ENCODE measurements at regions not wholly inside any gene's neighbourhood (a gene's known extent, or its start where the extent isn't known, plus 50 kb on each side); places are given as distances from the start of the nearest gene placed in this dataset.
A peak's percentile ranks its signal among the peaks of the same experiment; 100 is the strongest.

DNA sequence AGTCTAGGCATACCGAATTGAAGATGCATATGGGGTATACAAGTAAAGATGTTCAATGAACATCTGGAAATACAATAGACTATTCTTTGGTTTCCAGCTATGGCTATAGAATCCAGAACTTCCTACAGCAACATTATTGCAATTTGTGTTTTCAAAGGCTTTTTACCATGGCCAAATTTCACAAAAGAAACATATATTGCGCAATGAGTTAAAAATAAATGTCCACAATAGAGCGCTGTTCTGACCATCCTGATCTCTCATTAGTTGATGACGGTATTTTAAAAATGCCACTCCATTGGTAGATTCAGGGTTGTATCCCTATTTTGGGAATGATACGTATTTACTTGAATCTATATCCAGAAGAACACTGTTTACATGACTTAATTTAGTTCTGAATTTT, 139.2 kb downstream of the LINC00632 start:
- H3K36me3 ChIP-seq (replicated peaks in 1 of 2; ENCODE audit: control insufficient read depth in 1 of 2, insufficient read depth in 2 of 2, low read length in 2 of 2), result no peaks in the 10 kb centered on the region
- DNase-seq (ENCODE audit: low spot score) (no peak), ATAC-seq (no peak), FAIRE-seq (no peak)
- H3K27me3 ChIP-seq (ENCODE audit: control insufficient read depth in 1 of 2, insufficient read depth in 2 of 2, low read length in 2 of 2), result no peaks in the 10 kb centered on the region
- ChIA-PET CTCF (ENCODE audit: low intra/inter-chr PET ratio, low total read pairs) (no interaction called here), POLR2A (no interaction called here)
- no peak for TF ChIP-seq ZNF138 (CRISPR knock-in tag; IDR thresholded peaks at IDR 0.05; ENCODE audit: low read depth)
- 0 out of 2 replicates have a peak, but pooled peaks have one; percentile 8 for TF ChIP-seq CEBPG (CRISPR knock-in tag; IDR thresholded peaks at IDR 0.05)
- no peak for TF ChIP-seq ZSCAN12 (CRISPR knock-in tag; IDR thresholded peaks at IDR 0.05)
- no peak for TF ChIP-seq CHCHD3 (CRISPR knock-in tag; IDR thresholded peaks at IDR 0.05)
- TF ChIP-seq, protein P1, sequence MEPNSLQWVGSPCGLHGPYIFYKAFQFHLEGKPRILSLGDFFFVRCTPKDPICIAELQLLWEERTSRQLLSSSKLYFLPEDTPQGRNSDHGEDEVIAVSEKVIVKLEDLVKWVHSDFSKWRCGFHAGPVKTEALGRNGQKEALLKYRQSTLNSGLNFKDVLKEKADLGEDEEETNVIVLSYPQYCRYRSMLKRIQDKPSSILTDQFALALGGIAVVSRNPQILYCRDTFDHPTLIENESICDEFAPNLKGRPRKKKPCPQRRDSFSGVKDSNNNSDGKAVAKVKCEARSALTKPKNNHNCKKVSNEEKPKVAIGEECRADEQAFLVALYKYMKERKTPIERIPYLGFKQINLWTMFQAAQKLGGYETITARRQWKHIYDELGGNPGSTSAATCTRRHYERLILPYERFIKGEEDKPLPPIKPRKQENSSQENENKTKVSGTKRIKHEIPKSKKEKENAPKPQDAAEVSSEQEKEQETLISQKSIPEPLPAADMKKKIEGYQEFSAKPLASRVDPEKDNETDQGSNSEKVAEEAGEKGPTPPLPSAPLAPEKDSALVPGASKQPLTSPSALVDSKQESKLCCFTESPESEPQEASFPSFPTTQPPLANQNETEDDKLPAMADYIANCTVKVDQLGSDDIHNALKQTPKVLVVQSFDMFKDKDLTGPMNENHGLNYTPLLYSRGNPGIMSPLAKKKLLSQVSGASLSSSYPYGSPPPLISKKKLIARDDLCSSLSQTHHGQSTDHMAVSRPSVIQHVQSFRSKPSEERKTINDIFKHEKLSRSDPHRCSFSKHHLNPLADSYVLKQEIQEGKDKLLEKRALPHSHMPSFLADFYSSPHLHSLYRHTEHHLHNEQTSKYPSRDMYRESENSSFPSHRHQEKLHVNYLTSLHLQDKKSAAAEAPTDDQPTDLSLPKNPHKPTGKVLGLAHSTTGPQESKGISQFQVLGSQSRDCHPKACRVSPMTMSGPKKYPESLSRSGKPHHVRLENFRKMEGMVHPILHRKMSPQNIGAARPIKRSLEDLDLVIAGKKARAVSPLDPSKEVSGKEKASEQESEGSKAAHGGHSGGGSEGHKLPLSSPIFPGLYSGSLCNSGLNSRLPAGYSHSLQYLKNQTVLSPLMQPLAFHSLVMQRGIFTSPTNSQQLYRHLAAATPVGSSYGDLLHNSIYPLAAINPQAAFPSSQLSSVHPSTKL (CRISPR knock-in tag; IDR thresholded peaks at IDR 0.05), result no peak
- TF ChIP-seq CEBPB (IDR thresholded peaks at IDR 0.05; ENCODE audit: borderline replicate concordance, low read depth, low read length), result peak; percentile 78; the same call in 1 of the 2 replicates
- no peak overlapping the region for H3K27ac ChIP-seq (ENCODE audit: extremely low read length, insufficient read depth, low read length)
- H3K4me2 ChIP-seq (ENCODE audit: low read depth, low read length), result no peak overlapping the region
- no peak overlapping the region for H3K9ac ChIP-seq (ENCODE audit: insufficient read depth, low read depth, low read length)
- no peaks in the 10 kb centered on the region for H4K20me1 ChIP-seq (ENCODE audit: insufficient read depth, low read length)
- in situ Hi-C loops (cut with HindIII; ENCODE audit: extremely low pct_ligation_motif_present, low pct_unique_long_range_greater_than_20kb) (no loop called here), intact Hi-C loops (cut with micrococcal nuclease; ENCODE audit: unreplicated experiment) (no loop called here)
- 38% methylated on average over 5 of the region's 5 CpGs for WGBS (ENCODE audit: low lambda C conversion rate)
- H3K79me2 ChIP-seq (ENCODE audit: insufficient read depth, low read length), result no peaks in the 10 kb centered on the region
- H3K9me3 ChIP-seq (ENCODE audit: low read length), result no peaks in the 10 kb centered on the region
- H3K4me1 ChIP-seq (ENCODE audit: insufficient read depth, low read length), result no peaks in the 10 kb centered on the region
- no peak overlapping the region for H2AFZ ChIP-seq (ENCODE audit: low read length)
- BruUV-seq (replicated peaks), result no TSS peak
- H3K4me3 ChIP-seq (replicated peaks in 1 of 3; ENCODE audit: insufficient read depth in 1 of 3, low read depth in 2 of 3, low read length in 3 of 3), result no peak overlapping the region

DNA sequence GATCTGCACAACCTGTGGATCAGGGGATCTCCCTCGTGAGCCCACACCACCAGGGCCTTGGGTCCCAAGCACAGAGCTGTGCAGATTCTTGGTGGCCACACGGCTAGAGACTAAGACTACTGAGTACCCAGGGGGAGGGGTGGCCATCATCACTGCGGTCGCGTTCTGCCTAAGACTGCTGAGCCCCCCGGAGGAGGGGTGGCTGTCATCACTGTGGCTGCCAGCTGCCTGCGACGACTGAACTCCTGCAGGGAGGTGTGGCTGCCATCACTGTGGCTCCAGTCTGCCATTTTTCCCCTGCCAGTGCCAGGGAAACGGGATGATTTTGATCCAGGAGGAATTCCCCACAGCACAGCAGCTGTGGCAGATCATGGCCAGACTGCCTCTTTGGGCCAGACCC, 141.7 kb upstream of the SPANXB1 start:
- Histone ChIP-seq H2AFZ (ENCODE audit: low read length) (no peak overlapping the region), H4K20me1 (ENCODE audit: insufficient read depth, low read length) (no peaks in the 10 kb centered on the region), H3K36me3 (replicated peaks in 1 of 2; ENCODE audit: control insufficient read depth in 1 of 2, insufficient read depth in 2 of 2, low read length in 2 of 2) (no peaks in the 10 kb centered on the region), H3K4me3 (replicated peaks in 1 of 3; ENCODE audit: insufficient read depth in 1 of 3, low read depth in 2 of 3, low read length in 3 of 3) (no peak overlapping the region), H3K27me3 (ENCODE audit: control insufficient read depth in 1 of 2, insufficient read depth in 2 of 2, low read length in 2 of 2) (no peaks in the 10 kb centered on the region), H3K9ac (ENCODE audit: insufficient read depth, low read depth, low read length) (no peak overlapping the region), H3K9me3 (ENCODE audit: low read length) (no peaks in the 10 kb centered on the region), H3K4me2 (ENCODE audit: low read depth, low read length) (no peak overlapping the region), H3K79me2 (ENCODE audit: insufficient read depth, low read length) (no peaks in the 10 kb centered on the region), H3K27ac (ENCODE audit: extremely low read length, insufficient read depth, low read length) (no peak overlapping the region), H3K4me1 (ENCODE audit: insufficient read depth, low read length) (no peaks in the 10 kb centered on the region)
- ChIA-PET POLR2A (no interaction called here), CTCF (ENCODE audit: low intra/inter-chr PET ratio, low total read pairs) (no interaction called here)
- FAIRE-seq (no peak), ATAC-seq (no peak), DNase-seq (ENCODE audit: low spot score) (no peak)
- in situ Hi-C loops (cut with HindIII; ENCODE audit: extremely low pct_ligation_motif_present, low pct_unique_long_range_greater_than_20kb), result no loop called here
- no CpG with 5 or more reads among the region's 9 CpGs for WGBS (ENCODE audit: low lambda C conversion rate)
- BruUV-seq (replicated peaks), result no TSS peak
- intact Hi-C loops (cut with micrococcal nuclease; ENCODE audit: unreplicated experiment), result no loop called here
- TF ChIP-seq, protein P2, sequence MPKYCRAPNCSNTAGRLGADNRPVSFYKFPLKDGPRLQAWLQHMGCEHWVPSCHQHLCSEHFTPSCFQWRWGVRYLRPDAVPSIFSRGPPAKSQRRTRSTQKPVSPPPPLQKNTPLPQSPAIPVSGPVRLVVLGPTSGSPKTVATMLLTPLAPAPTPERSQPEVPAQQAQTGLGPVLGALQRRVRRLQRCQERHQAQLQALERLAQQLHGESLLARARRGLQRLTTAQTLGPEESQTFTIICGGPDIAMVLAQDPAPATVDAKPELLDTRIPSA (CRISPR knock-in tag; IDR thresholded peaks at IDR 0.05; ENCODE audit: borderline replicate concordance), result no peak
- TF ChIP-seq, protein P3, sequence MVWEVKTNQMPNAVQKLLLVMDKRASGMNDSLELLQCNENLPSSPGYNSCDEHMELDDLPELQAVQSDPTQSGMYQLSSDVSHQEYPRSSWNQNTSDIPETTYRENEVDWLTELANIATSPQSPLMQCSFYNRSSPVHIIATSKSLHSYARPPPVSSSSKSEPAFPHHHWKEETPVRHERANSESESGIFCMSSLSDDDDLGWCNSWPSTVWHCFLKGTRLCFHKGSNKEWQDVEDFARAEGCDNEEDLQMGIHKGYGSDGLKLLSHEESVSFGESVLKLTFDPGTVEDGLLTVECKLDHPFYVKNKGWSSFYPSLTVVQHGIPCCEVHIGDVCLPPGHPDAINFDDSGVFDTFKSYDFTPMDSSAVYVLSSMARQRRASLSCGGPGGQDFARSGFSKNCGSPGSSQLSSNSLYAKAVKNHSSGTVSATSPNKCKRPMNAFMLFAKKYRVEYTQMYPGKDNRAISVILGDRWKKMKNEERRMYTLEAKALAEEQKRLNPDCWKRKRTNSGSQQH (CRISPR knock-in tag; IDR thresholded peaks at IDR 0.05; ENCODE audit: low read depth), result no peak
- no peak for TF ChIP-seq GFI1 (CRISPR knock-in tag; IDR thresholded peaks at IDR 0.05; ENCODE audit: borderline replicate concordance)
- no peak for TF ChIP-seq ZNF329 (CRISPR knock-in tag; IDR thresholded peaks at IDR 0.05; ENCODE audit: low read depth)
- TF ChIP-seq ZNF563 (CRISPR knock-in tag; IDR thresholded peaks at IDR 0.05), result no peak
- TF ChIP-seq ZFP62 (CRISPR knock-in tag; IDR thresholded peaks at IDR 0.05), result no peak
- TF ChIP-seq, protein P4, sequence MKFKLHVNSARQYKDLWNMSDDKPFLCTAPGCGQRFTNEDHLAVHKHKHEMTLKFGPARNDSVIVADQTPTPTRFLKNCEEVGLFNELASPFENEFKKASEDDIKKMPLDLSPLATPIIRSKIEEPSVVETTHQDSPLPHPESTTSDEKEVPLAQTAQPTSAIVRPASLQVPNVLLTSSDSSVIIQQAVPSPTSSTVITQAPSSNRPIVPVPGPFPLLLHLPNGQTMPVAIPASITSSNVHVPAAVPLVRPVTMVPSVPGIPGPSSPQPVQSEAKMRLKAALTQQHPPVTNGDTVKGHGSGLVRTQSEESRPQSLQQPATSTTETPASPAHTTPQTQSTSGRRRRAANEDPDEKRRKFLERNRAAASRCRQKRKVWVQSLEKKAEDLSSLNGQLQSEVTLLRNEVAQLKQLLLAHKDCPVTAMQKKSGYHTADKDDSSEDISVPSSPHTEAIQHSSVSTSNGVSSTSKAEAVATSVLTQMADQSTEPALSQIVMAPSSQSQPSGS (CRISPR knock-in tag; IDR thresholded peaks at IDR 0.05), result no peak

Data from HepG2 (cell line).